AG04450 (cell line): ENCODE measurements at regions not wholly inside any gene's neighbourhood (a gene's known extent, or its start where the extent isn't known, plus 50 kb on each side); places are given as distances from the start of the nearest gene placed in this dataset.
A peak's percentile ranks its signal among the peaks of the same experiment; 100 is the strongest.

Experiments
- CTCF ChIA-PET: fragments of 300-600, 350-600 bp; formaldehyde crosslinking; extraction: SDS; loops from one replicate; lab custom pipeline; 2022; ENCODE audit warnings: antibody characterized with exemption, inconsistent platforms; lab: Charles Lee
- POLR2A ChIA-PET: fragments of 350-600 bp; formaldehyde crosslinking; extraction: SDS; loops from one replicate; lab custom pipeline; 2021; ENCODE audit warnings: antibody characterized with exemption, inconsistent platforms; lab: Yijun Ruan, JAX
- DNase-seq: peaks from one replicate; pipeline ENCODE4 v3.0.0-alpha.2; 2011; ENCODE audit warnings: low read depth, low spot score
- H3K27ac ChIP-seq: one replicate; pipeline ENCODE4 v1.5.1; 2012; ENCODE audit warnings: low read depth, low read length, control low read depth
- H3K27me3 ChIP-seq: one replicate; pipeline ENCODE4 v1.6.0; 2012; ENCODE audit warnings: low read length; ENCODE audit not compliant: control insufficient read depth, insufficient read depth
- H3K4me3 ChIP-seq: 2 replicates; pipeline ENCODE4 v1.5.1; 2011; ENCODE audit warnings: mild to moderate bottlenecking, low read depth, low read length, control low read depth
- H3K9me3 ChIP-seq: 2 replicates; pipeline ENCODE4 v1.5.1; 2012; ENCODE audit warnings: low read length; ENCODE audit not compliant: control insufficient read depth, insufficient read depth
- TF ChIP-seq, protein P1 (sequence below): IDR thresholded peaks from 2 replicates; pipeline ENCODE4 v1.5.1; 2011; ENCODE audit warnings: low read depth, low read length, control low read depth, inconsistent platforms

DNA sequence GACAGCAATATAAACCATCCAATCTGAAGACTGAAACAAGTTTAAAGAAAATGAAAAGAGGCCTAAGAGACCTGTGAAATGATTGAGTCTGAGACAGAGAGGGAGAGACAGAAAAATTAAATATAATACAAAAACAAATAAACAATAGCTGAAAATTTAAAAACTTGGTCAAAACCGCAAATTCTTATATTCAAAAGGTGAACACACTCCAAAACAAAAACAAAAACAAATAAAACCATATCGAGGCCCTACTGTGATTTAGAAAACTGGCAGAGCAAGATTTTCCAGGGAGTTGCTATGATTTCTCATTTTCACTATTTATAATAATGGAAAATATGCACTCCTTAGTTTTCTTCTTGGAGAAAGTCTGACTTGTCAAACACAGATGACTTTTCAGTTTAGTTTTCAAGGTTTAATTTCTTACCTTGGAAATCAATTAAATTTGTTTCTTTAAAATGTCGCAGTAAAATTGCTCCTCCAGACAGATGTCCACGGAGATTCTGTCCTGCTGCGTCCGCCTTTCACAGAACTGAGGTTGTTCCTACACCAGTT, 1420.3 kb downstream of the UQCRFS1 start:
- TF ChIP-seq, protein P1, sequence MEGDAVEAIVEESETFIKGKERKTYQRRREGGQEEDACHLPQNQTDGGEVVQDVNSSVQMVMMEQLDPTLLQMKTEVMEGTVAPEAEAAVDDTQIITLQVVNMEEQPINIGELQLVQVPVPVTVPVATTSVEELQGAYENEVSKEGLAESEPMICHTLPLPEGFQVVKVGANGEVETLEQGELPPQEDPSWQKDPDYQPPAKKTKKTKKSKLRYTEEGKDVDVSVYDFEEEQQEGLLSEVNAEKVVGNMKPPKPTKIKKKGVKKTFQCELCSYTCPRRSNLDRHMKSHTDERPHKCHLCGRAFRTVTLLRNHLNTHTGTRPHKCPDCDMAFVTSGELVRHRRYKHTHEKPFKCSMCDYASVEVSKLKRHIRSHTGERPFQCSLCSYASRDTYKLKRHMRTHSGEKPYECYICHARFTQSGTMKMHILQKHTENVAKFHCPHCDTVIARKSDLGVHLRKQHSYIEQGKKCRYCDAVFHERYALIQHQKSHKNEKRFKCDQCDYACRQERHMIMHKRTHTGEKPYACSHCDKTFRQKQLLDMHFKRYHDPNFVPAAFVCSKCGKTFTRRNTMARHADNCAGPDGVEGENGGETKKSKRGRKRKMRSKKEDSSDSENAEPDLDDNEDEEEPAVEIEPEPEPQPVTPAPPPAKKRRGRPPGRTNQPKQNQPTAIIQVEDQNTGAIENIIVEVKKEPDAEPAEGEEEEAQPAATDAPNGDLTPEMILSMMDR, result no peak
- Histone ChIP-seq H3K4me3 (peak overlapping the region; percentile 100), H3K27ac (peak overlapping the region; percentile 40), H3K27me3 (no peaks in the 10 kb centered on the region), H3K9me3 (peaks cover 3% of the 10 kb centered on the region)
- no peak for DNase-seq
- CTCF ChIA-PET, result no interaction called here
- POLR2A ChIA-PET, result no interaction called here

DNA sequence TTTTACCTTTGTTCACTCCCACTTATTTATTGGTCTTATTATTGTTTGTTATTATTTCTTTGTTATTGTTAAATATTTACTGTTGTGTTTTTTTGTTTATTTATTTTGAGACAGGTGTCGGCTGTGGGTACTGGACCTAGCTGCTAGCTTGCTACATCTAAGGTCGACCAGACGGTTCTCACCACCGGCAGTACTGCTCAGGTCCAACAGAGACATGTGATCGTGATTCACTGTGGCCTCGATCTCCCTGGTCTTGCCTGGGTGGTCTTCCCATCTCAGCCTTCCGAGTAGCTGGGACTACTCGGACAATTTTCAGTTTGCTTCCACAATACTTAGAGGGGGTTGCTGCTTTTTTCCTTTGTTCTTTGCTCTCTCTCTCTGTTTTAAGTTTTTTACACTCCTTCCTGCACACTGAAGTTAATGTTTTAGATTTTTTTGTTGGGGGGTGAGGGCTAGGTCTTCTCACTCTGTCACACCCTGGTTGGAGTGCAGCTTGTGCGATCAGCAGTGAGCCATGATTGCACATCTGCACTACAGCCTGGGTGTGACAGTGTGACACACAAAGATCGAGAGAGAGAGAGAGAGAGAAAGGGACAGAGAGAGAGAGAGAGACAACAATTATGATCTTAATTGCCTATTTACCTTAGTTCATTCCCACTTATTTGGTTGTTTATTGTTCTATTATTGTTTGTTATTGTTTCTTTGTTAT, 1432.4 kb downstream of the UQCRFS1 start:
- Histone ChIP-seq H3K27ac (no peak overlapping the region), H3K27me3 (no peaks in the 10 kb centered on the region), H3K9me3 (peaks cover 2% of the 10 kb centered on the region; the same call in 1 of the 2 replicates), H3K4me3 (no peak overlapping the region)
- TF ChIP-seq, protein P1, result no peak
- DNase-seq, result no peak
- CTCF ChIA-PET, result no interaction called here
- POLR2A ChIA-PET, result no interaction called here

DNA sequence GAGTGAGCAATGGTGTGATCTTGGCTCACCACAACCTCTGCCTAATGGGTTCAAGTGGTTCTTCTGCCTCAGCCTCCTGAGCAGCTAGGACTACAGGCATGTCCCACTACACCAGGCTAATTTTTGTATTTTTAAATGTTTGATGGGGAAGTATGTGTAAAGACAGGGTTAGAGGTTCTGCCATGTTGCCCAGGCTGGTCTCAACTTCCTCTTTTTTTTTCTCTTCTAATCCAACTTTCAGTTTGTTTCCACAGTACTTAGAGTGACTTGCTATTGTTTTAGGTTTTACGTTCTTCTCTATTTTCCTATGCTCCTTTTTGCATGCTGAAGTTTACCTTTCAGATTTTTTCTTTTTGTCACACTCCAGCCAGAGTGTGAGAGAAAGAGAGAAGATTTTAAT, 1433.0 kb downstream of the UQCRFS1 start:
- no peak for DNase-seq
- CTCF ChIA-PET, result no interaction called here
- POLR2A ChIA-PET, result no interaction called here
- Histone ChIP-seq H3K9me3 (peaks cover 2% of the 10 kb centered on the region; the same call in 1 of the 2 replicates), H3K27me3 (no peaks in the 10 kb centered on the region), H3K4me3 (no peak overlapping the region), H3K27ac (no peak overlapping the region)
- TF ChIP-seq, protein P1, result no peak

DNA sequence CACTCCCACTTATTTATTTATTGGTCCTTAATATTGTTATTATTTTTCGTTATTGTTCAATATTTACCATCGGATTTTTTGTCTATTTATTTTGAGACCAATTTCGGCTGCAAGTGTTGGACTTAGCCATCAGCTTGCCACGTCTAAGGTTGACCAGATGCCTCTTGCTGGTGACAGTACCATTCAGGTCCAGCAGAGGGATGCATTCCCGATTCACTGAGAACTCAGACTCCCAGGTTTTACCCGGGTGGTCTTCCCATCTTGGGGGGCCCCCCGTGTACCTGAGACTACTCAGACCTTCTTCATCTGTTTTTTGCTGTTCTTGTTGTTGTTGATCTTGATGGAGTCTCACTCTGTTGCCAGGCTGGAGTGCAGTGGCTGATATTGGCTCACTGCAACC, 1435.2 kb downstream of the UQCRFS1 start:
- TF ChIP-seq, protein P1, result no peak; the same call in 1 of the 2 replicates
- Histone ChIP-seq H3K27ac (no peak overlapping the region), H3K9me3 (peaks cover 20% of the 10 kb centered on the region), H3K4me3 (no peak overlapping the region), H3K27me3 (no peaks in the 10 kb centered on the region)
- DNase-seq, result no peak
- CTCF ChIA-PET, result no interaction called here
- POLR2A ChIA-PET, result no interaction called here

DNA sequence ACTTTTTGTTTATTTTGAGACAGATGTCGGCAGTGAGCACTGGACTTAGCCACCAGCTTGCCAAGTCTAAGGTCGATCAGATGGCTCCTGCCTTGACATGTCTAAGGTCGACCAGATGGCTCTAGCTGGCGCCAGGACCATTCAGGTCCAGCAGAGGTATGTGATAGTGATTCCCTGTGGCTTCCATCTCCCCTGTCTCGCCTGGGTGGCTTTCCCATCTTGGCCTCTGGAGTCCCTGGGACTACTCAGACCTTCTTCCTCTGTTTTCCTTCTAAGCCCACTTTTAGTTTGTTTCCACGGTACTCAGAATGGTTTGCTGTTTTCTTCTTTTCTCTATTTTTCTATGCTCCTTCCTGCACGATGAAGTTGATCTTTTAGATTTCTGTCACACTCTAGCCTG, 1435.7 kb downstream of the UQCRFS1 start:
- H3K27me3 ChIP-seq, result no peaks in the 10 kb centered on the region
- no peak overlapping the region for H3K4me3 ChIP-seq
- H3K27ac ChIP-seq, result no peak overlapping the region
- DNase-seq, result no peak
- TF ChIP-seq, protein P1, result no peak
- H3K9me3 ChIP-seq, result peaks cover 23% of the 10 kb centered on the region
- ChIA-PET CTCF (no interaction called here), POLR2A (no interaction called here)
